B cell (primary cell): ENCODE measurements at regions not wholly inside any gene's neighbourhood (a gene's known extent, or its start where the extent isn't known, plus 50 kb on each side); places are given as distances from the start of the nearest gene placed in this dataset.
"Not testable (repeated sequence)": the region's sequence is repeated elsewhere in the genome, so short reads cannot be mapped to it uniquely, and the experiment has no call there.

Source experiments
- ATAC-seq: fragments of 200-7000 bp; cut with Tn5 transposase; one replicate; pipeline ENCODE4 v1.10.0; 2021; ENCODE audit warnings: low read depth, mild to moderate bottlenecking, moderate number of reproducible peaks, moderate library complexity
- CTCF ChIA-PET: fragments of 350-600 bp; sonication (Branson Sonifier 250); formaldehyde crosslinking; loops from one replicate; lab custom pipeline; 2021; ENCODE audit warnings: antibody characterized with exemption, inconsistent platforms; lab: Charles Lee
- POLR2A ChIA-PET: fragments of 350-600 bp; sonication (Branson Sonifier 250); formaldehyde crosslinking; loops from one replicate; lab custom pipeline; 2021; ENCODE audit warnings: antibody characterized with exemption; lab: Charles Lee
- DNase-seq: peaks from one replicate; pipeline ENCODE4 v3.0.0; 2013
- H2AFZ ChIP-seq: 2 replicates; pipeline ENCODE4 v1.6.1; 2012; ENCODE audit warnings: mild to moderate bottlenecking, low read depth, low read length; ENCODE audit not compliant: insufficient read depth, poor library complexity, severe bottlenecking
- H3K27ac ChIP-seq, 2 donors: 1 replicate in 1 of 2; 2 replicates in 1 of 2; pipeline ENCODE4 v1.5.1; 2012 to 2013; ENCODE audit warnings: low read length in 2 of 2, mild to moderate bottlenecking in 2 of 2, moderate library complexity in 1 of 2
- H3K27me3 ChIP-seq, 4 experiments: fragments of 200-600 bp in 1 of 4; sonication (generic) in 1 of 4; replicated peaks in 1 of 4; 1 replicate in 2 of 4; 2 replicates in 2 of 4; pipeline versions ENCODE4 v1.6.1 to v1.7.0; 2013 to 2016; ENCODE audit warnings: low read length in 3 of 4, mild to moderate bottlenecking in 2 of 4, mixed read lengths in 1 of 4, moderate library complexity in 1 of 4; ENCODE audit not compliant: insufficient read depth in 4 of 4, control insufficient read depth in 3 of 4; ENCODE audit errors: control extremely low read depth in 1 of 4
- H3K36me3 ChIP-seq, 2 experiments: replicated peaks in 1 of 2; 1 replicate in 1 of 2; 2 replicates in 1 of 2; pipeline versions ENCODE4 v1.6.1 to v1.7.1; 2013; ENCODE audit warnings: low read length in 1 of 2; ENCODE audit not compliant: insufficient read depth in 2 of 2, control insufficient read depth in 1 of 2; ENCODE audit errors: control extremely low read depth in 1 of 2, extremely low read depth in 1 of 2
- H3K4me1 ChIP-seq, 2 donors: fragments of 200-600 bp in 1 of 2; sonication (generic) in 1 of 2; 1 replicate in 1 of 2; 2 replicates in 1 of 2; pipeline versions ENCODE4 v1.5.1 to v1.6.1; 2013 to 2017; ENCODE audit warnings: low read length in 2 of 2; ENCODE audit not compliant: control insufficient read depth in 2 of 2, insufficient read depth in 2 of 2
- H3K4me2 ChIP-seq: replicated peaks from 2 replicates; pipeline ENCODE3; 2012; ENCODE audit warnings: mild to moderate bottlenecking, low read depth, low read length; ENCODE audit not compliant: poor library complexity, severe bottlenecking
- H3K4me3 ChIP-seq, 5 experiments: fragments of 200-600 bp in 1 of 5; sonication (generic) in 1 of 5; 1 replicate in 3 of 5; 2 replicates in 2 of 5; pipeline versions ENCODE4 v1.5.1 to v1.7.0; 2011 to 2016; ENCODE audit warnings: low read length in 4 of 5, mild to moderate bottlenecking in 4 of 5, low read depth in 2 of 5, control low read depth in 1 of 5, moderate library complexity in 1 of 5; ENCODE audit not compliant: insufficient read depth in 1 of 5; ENCODE audit errors: control extremely low read depth in 1 of 5, extremely low read depth in 1 of 5
- H3K79me2 ChIP-seq: fragments of 200-600 bp; sonication (generic); one replicate; pipeline ENCODE4 v1.6.0; 2016; ENCODE audit warnings: low read length; ENCODE audit not compliant: control insufficient read depth, insufficient read depth
- H3K9ac ChIP-seq: fragments of 200-600 bp; sonication (generic); 2 replicates; pipeline ENCODE4 v1.6.1; 2017; ENCODE audit warnings: mild to moderate bottlenecking, low read length, moderate library complexity
- H3K9me3 ChIP-seq, 3 donors: one replicate each; pipeline versions ENCODE4 v1.6.1 to v1.7.1; 2013; ENCODE audit warnings: low read length in 2 of 3; ENCODE audit not compliant: control insufficient read depth in 2 of 3, insufficient read depth in 1 of 3; ENCODE audit errors: control extremely low read depth in 1 of 3
- H4K20me1 ChIP-seq: 2 replicates; pipeline ENCODE4 v1.6.0; 2012; ENCODE audit warnings: mild to moderate bottlenecking, low read length; ENCODE audit not compliant: insufficient read depth, control insufficient read depth, poor library complexity, severe bottlenecking
- H3K27ac Mint-ChIP-seq: one replicate; pipeline ENCODE4 v1.8.0; 2021; ENCODE audit warnings: mixed read lengths
- H3K27me3 Mint-ChIP-seq: one replicate; pipeline ENCODE4 v1.8.0; 2021; ENCODE audit warnings: mixed read lengths
- H3K4me1 Mint-ChIP-seq: one replicate; pipeline ENCODE4 v1.8.0; 2021; ENCODE audit warnings: mixed read lengths
- H3K4me3 Mint-ChIP-seq: one replicate; pipeline ENCODE4 v1.8.0; 2021; ENCODE audit warnings: mixed read lengths
- H3K9me3 Mint-ChIP-seq: one replicate; pipeline ENCODE4 v1.8.0; 2022; ENCODE audit warnings: mixed read lengths; ENCODE audit not compliant: insufficient read depth
- EZH2 ChIP-seq: IDR thresholded peaks from 2 replicates; pipeline ENCODE4 v1.6.1; 2012; ENCODE audit warnings: borderline replicate concordance, low read depth, mild to moderate bottlenecking, moderate library complexity, low read length; ENCODE audit not compliant: insufficient read depth, poor library complexity, severe bottlenecking
- WGBS: methylation state at CpG from one replicate; pipeline ENCODE4 v1.1.5; 2013; ENCODE audit warnings: missing lambda C conversion rate; ENCODE audit not compliant: insufficient coverage; 5-methylcytosine and 5-hydroxymethylcytosine counted together
- intact Hi-C: fragments of 100-400 bp; cut with micrococcal nuclease; formaldehyde crosslinking; loops from one replicate; pipeline ENCODE4 v1.10.0; 2022
- TF ChIP-seq, protein P1 (sequence below): fragments of 200-600 bp; IDR thresholded peaks from one replicate; pipeline ENCODE4 v1.8.0; 2022; ENCODE audit warnings: antibody characterized with exemption, mild to moderate bottlenecking

DNA sequence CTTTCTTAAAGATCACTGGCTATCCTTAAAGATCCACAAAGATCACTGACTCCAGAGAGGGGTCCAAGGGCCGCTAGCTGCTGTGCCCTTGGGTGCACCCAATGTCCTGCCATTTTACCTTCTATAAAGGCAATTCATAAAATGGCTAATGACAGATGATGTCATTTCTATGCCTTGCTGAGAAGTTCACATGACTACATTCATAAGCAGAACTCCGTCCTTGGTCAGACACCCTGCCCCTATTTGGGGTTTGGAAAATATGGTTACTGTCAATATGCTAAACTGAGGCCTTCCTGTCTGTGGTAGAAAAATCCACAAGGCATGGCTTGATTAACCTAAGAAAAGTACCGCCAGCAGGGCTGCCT, 60.9 kb upstream of the BMAL1 start:
- POLR2A ChIA-PET, result no interaction called here
- no peak overlapping the region for H2AFZ ChIP-seq
- Mint-ChIP-seq H3K27me3 (no peaks in the 10 kb centered on the region), H3K4me1 (no peaks in the 10 kb centered on the region), H3K9me3 (no peaks in the 10 kb centered on the region), H3K4me3 (no peak overlapping the region), H3K27ac (no peak overlapping the region)
- TF ChIP-seq, protein P1, sequence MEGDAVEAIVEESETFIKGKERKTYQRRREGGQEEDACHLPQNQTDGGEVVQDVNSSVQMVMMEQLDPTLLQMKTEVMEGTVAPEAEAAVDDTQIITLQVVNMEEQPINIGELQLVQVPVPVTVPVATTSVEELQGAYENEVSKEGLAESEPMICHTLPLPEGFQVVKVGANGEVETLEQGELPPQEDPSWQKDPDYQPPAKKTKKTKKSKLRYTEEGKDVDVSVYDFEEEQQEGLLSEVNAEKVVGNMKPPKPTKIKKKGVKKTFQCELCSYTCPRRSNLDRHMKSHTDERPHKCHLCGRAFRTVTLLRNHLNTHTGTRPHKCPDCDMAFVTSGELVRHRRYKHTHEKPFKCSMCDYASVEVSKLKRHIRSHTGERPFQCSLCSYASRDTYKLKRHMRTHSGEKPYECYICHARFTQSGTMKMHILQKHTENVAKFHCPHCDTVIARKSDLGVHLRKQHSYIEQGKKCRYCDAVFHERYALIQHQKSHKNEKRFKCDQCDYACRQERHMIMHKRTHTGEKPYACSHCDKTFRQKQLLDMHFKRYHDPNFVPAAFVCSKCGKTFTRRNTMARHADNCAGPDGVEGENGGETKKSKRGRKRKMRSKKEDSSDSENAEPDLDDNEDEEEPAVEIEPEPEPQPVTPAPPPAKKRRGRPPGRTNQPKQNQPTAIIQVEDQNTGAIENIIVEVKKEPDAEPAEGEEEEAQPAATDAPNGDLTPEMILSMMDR, result no peak
- no peak for TF ChIP-seq EZH2
- H3K9ac ChIP-seq, result no peak overlapping the region
- H3K36me3 ChIP-seq, result no peaks in the 10 kb centered on the region
- no peaks in the 10 kb centered on the region for H3K4me1 ChIP-seq
- H3K4me2 ChIP-seq, result no peak overlapping the region
- H3K9me3 ChIP-seq, result no peaks in the 10 kb centered on the region
- CTCF ChIA-PET, result interaction anchor here (0.6 kb wide), 1 partner anchor 741 kb away, joined by 3 read pairs; no protein-coding TSS in a partner anchor
- intact Hi-C loops, result no loop called here
- H3K4me3 ChIP-seq, result no peak overlapping the region
- no peaks in the 10 kb centered on the region for H4K20me1 ChIP-seq
- H3K27me3 ChIP-seq, result peaks cover 0 to 5% (median 0%) of the 10 kb centered on the region in 4 experiments
- no peaks in the 10 kb centered on the region for H3K79me2 ChIP-seq
- ATAC-seq (no peak), DNase-seq (no peak)
- WGBS, result no CpG with 5 or more reads among the region's 3 CpGs
- no peak overlapping the region for H3K27ac ChIP-seq

GRCh38 chr11:13218685-13219084, 58.9 kb upstream of the BMAL1 start:
- H3K27ac Mint-ChIP-seq, H2AFZ ChIP-seq, H3K9ac ChIP-seq, H3K4me2 ChIP-seq, H3K27me3 Mint-ChIP-seq, H3K27me3 ChIP-seq, H3K4me3 Mint-ChIP-seq, POLR2A ChIA-PET, H3K4me3 ChIP-seq, H3K9me3 ChIP-seq, CTCF ChIA-PET, ATAC-seq, H4K20me1 ChIP-seq, intact Hi-C loops, DNase-seq, H3K36me3 ChIP-seq, H3K9me3 Mint-ChIP-seq, H3K4me1 Mint-ChIP-seq, H3K4me1 ChIP-seq, H3K79me2 ChIP-seq, H3K27ac ChIP-seq: not testable (repeated sequence)
- no CpG with 5 or more reads among the region's 1 CpG for WGBS
